H9 (cell line): ENCODE measurements at regions not wholly inside any gene's neighbourhood (a gene's known extent, or its start where the extent isn't known, plus 50 kb on each side); places are given as distances from the start of the nearest gene placed in this dataset.

Experiments
- DNase-seq: peaks from one replicate; pipeline ENCODE4 v3.0.0-alpha.2; 2017
- H2AFZ ChIP-seq: one replicate; pipeline ENCODE4 v1.6.1; 2013; ENCODE audit warnings: mild to moderate bottlenecking, low read length, control low read depth, moderate library complexity
- H2AK5ac ChIP-seq: 2 replicates; pipeline ENCODE4 v1.6.1; 2013; ENCODE audit warnings: low read length, control low read depth, mixed read lengths; ENCODE audit not compliant: insufficient read length
- H2BK120ac ChIP-seq: one replicate; pipeline ENCODE4 v1.6.1; 2013; ENCODE audit warnings: low read depth, mild to moderate bottlenecking, low read length, control low read depth, inconsistent platforms; ENCODE audit not compliant: poor library complexity, severe bottlenecking
- H2BK12ac ChIP-seq: 2 replicates; pipeline ENCODE4 v1.6.1; 2013; ENCODE audit warnings: low read length, control low read depth, mixed read lengths, low read depth; ENCODE audit not compliant: insufficient read length
- H2BK15ac ChIP-seq: 2 replicates; pipeline ENCODE4 v1.6.1; 2013; ENCODE audit warnings: low read depth, low read length, control low read depth
- H2BK20ac ChIP-seq: one replicate; pipeline ENCODE4 v1.6.1; 2013; ENCODE audit warnings: low read depth, mild to moderate bottlenecking, low read length, control low read depth, inconsistent platforms; ENCODE audit not compliant: poor library complexity, severe bottlenecking
- H2BK5ac ChIP-seq: 2 replicates; pipeline ENCODE4 v1.6.1; 2013; ENCODE audit warnings: low read length, control low read depth, mixed read lengths; ENCODE audit not compliant: insufficient read length
- H3K14ac ChIP-seq: 2 replicates; pipeline ENCODE4 v1.6.1; 2013; ENCODE audit warnings: low read length, control low read depth; ENCODE audit not compliant: insufficient read depth
- H3K18ac ChIP-seq: 2 replicates; pipeline ENCODE4 v1.6.1; 2013; ENCODE audit warnings: low read depth, mild to moderate bottlenecking, mixed read lengths, low read length, control low read depth; ENCODE audit not compliant: insufficient read length
- H3K23ac ChIP-seq: 2 replicates; pipeline ENCODE4 v1.6.1; 2013; ENCODE audit warnings: low read length, control low read depth, mixed read lengths, low read depth; ENCODE audit not compliant: insufficient read length
- H3K23me2 ChIP-seq: 2 replicates; pipeline ENCODE4 v1.6.1; 2013; ENCODE audit warnings: low read depth, mild to moderate bottlenecking, mixed read lengths, low read length, control low read depth; ENCODE audit not compliant: insufficient read length, poor library complexity, severe bottlenecking
- H3K27ac ChIP-seq: 2 replicates; pipeline ENCODE4 v1.5.1; 2013; ENCODE audit warnings: low read length, control low read depth, mixed read lengths, low read depth; ENCODE audit not compliant: insufficient read length
- H3K27me3 ChIP-seq: 2 replicates; pipeline ENCODE4 v1.6.1; 2013; ENCODE audit warnings: low read length, control low read depth, inconsistent platforms; ENCODE audit not compliant: insufficient read depth
- H3K4ac ChIP-seq: 2 replicates; pipeline ENCODE4 v1.6.1; 2013; ENCODE audit warnings: low read depth, mild to moderate bottlenecking, control low read depth, inconsistent platforms, low read length, moderate library complexity
- H3K4me1 ChIP-seq: 2 replicates; pipeline ENCODE4 v1.6.1; 2013; ENCODE audit warnings: low read length, control low read depth, inconsistent platforms; ENCODE audit not compliant: insufficient read depth
- H3K4me2 ChIP-seq: 2 replicates; pipeline ENCODE4 v1.6.1; 2013; ENCODE audit warnings: low read length, control low read depth, mixed read lengths; ENCODE audit not compliant: insufficient read length, insufficient read depth
- H3K56ac ChIP-seq: 2 replicates; pipeline ENCODE4 v1.6.1; 2013; ENCODE audit warnings: low read depth, mild to moderate bottlenecking, mixed read lengths, low read length, control low read depth; ENCODE audit not compliant: insufficient read length
- H3K79me1 ChIP-seq: 2 replicates; pipeline ENCODE4 v1.6.1; 2013; ENCODE audit warnings: low read depth, mild to moderate bottlenecking, moderate library complexity, low read length, control low read depth, inconsistent platforms; ENCODE audit not compliant: insufficient read depth, poor library complexity, severe bottlenecking
- H3K79me2 ChIP-seq: 2 replicates; pipeline ENCODE4 v1.6.1; 2013; ENCODE audit warnings: low read length, control low read depth, inconsistent platforms; ENCODE audit not compliant: insufficient read depth
- H3K9ac ChIP-seq: 2 replicates; pipeline ENCODE4 v1.6.1; 2013; ENCODE audit warnings: low read length, control low read depth, mixed read lengths; ENCODE audit not compliant: insufficient read length; ENCODE audit errors: extremely low read depth
- H3K9me3 ChIP-seq: one replicate; pipeline ENCODE4 v1.6.1; 2013; ENCODE audit warnings: low read depth, low read length, inconsistent platforms; ENCODE audit not compliant: control insufficient read depth
- H3T11ph ChIP-seq: one replicate; pipeline ENCODE4 v1.6.1; 2013; ENCODE audit warnings: mild to moderate bottlenecking, low read length, control low read depth, inconsistent platforms
- H4K20me1 ChIP-seq: one replicate; pipeline ENCODE4 v1.6.1; 2013; ENCODE audit not compliant: control insufficient read depth, insufficient read length, insufficient read depth
- H4K5ac ChIP-seq: 2 replicates; pipeline ENCODE4 v1.6.1; 2013; ENCODE audit warnings: low read depth, mild to moderate bottlenecking, mixed read lengths, low read length, control low read depth; ENCODE audit not compliant: insufficient read length
- H4K8ac ChIP-seq: replicated peaks from 2 replicates; pipeline ENCODE4 v1.6.1; 2013; ENCODE audit warnings: low read length, control low read depth, mixed read lengths, low read depth; ENCODE audit not compliant: insufficient read length
- H4K91ac ChIP-seq: 2 replicates; pipeline ENCODE4 v1.6.1; 2013; ENCODE audit warnings: low read depth, mild to moderate bottlenecking, moderate library complexity, mixed read lengths, low read length, control low read depth; ENCODE audit not compliant: insufficient read length
- H3K27ac Mint-ChIP-seq, 3 experiments: 2 replicates in 2 of 3; 3 replicates in 1 of 3; pipeline ENCODE4 v1.8.0; 2020 to 2021; ENCODE audit warnings: mixed read lengths in 3 of 3, mild to moderate bottlenecking in 1 of 3, moderate library complexity in 1 of 3
- H3K27me3 Mint-ChIP-seq: 2 replicates; pipeline ENCODE4 v1.8.0; 2021; ENCODE audit warnings: low read depth, mild to moderate bottlenecking, moderate library complexity, mixed read lengths
- H3K36me3 Mint-ChIP-seq, 3 experiments: 2 replicates in 2 of 3; 3 replicates in 1 of 3; pipeline ENCODE4 v1.8.0; 2020 to 2021; ENCODE audit warnings: low read depth in 3 of 3, mixed read lengths in 3 of 3; ENCODE audit not compliant: insufficient read depth in 1 of 3
- H3K4me1 Mint-ChIP-seq, 2 experiments: 2 replicates each; pipeline ENCODE4 v1.8.0; 2020; ENCODE audit warnings: mixed read lengths in 2 of 2
- H3K4me3 Mint-ChIP-seq, 2 experiments: 2 replicates in 1 of 2; 3 replicates in 1 of 2; pipeline ENCODE4 v1.8.0; 2020 to 2021; ENCODE audit warnings: mild to moderate bottlenecking in 2 of 2, mixed read lengths in 2 of 2, moderate library complexity in 1 of 2
- H3K9me3 Mint-ChIP-seq, 2 experiments: 2 replicates in 1 of 2; 3 replicates in 1 of 2; pipeline ENCODE4 v1.8.0; 2020; ENCODE audit warnings: mild to moderate bottlenecking in 2 of 2, mixed read lengths in 2 of 2, moderate library complexity in 1 of 2
- WGBS: extraction: QIAGEN DNeasy Blood & Tissue Kit; methylation state at CpG from one replicate; pipeline ENCODE4 v1.1.7; 2013; ENCODE audit warnings: missing lambda C conversion rate, low lambda C conversion rate, mixed read lengths; ENCODE audit not compliant: insufficient read length; ENCODE audit errors: extremely low coverage; 5-methylcytosine and 5-hydroxymethylcytosine counted together
- TF ChIP-seq, protein P1 (sequence below): fragments of 200-600 bp; sonication (generic); conservative IDR thresholded peaks from 3 replicates; pipeline ENCODE4 v1.8.0; 2021; ENCODE audit warnings: antibody characterized with exemption, mild to moderate bottlenecking

DNA sequence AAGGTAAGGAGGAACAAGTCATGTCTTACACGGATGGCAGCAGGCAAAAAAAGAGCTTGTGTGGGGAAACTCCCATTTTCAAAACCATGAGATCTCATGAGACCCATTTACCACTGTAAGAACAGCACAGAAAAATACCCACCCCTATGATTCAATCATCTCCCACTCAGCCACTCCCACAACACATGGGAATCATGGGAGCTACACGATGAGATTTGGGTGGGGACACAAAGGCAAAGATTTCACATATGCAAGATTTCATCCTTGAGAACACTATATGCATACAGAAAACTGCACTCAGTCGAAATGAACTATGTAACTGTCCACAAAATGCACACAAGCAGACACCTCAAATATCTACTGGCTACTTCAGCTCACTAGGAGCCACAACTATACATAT, 480.6 kb upstream of the BTBD3 start:
- no peak overlapping the region for H2AFZ ChIP-seq
- H3K56ac ChIP-seq = no peak overlapping the region
- H2AK5ac ChIP-seq = no peak overlapping the region
- H3K9ac ChIP-seq = no peak overlapping the region
- H3K4me2 ChIP-seq = no peak overlapping the region
- no peak overlapping the region for H3K18ac ChIP-seq
- no peak overlapping the region for H3K14ac ChIP-seq
- H4K20me1 ChIP-seq = no peaks in the 10 kb centered on the region
- H2BK5ac ChIP-seq = no peak overlapping the region
- no peak overlapping the region for H2BK20ac ChIP-seq
- H3K23ac ChIP-seq = no peak overlapping the region
- peaks cover 31 to 38% of the 10 kb centered on the region in 2 experiments for H3K9me3 Mint-ChIP-seq
- no peak overlapping the region for H3T11ph ChIP-seq
- no peaks in the 10 kb centered on the region for H3K4me1 ChIP-seq
- peaks cover 0 to 4% of the 10 kb centered on the region in 2 experiments; a peak in 2 of 4 replicates for H3K4me1 Mint-ChIP-seq
- TF ChIP-seq, protein P1, sequence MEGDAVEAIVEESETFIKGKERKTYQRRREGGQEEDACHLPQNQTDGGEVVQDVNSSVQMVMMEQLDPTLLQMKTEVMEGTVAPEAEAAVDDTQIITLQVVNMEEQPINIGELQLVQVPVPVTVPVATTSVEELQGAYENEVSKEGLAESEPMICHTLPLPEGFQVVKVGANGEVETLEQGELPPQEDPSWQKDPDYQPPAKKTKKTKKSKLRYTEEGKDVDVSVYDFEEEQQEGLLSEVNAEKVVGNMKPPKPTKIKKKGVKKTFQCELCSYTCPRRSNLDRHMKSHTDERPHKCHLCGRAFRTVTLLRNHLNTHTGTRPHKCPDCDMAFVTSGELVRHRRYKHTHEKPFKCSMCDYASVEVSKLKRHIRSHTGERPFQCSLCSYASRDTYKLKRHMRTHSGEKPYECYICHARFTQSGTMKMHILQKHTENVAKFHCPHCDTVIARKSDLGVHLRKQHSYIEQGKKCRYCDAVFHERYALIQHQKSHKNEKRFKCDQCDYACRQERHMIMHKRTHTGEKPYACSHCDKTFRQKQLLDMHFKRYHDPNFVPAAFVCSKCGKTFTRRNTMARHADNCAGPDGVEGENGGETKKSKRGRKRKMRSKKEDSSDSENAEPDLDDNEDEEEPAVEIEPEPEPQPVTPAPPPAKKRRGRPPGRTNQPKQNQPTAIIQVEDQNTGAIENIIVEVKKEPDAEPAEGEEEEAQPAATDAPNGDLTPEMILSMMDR = no peak
- WGBS = no CpG with 5 or more reads among the region's 3 CpGs
- H3K79me1 ChIP-seq = no peaks in the 10 kb centered on the region
- no peaks in the 10 kb centered on the region for H3K27me3 ChIP-seq
- H3K4me3 Mint-ChIP-seq = no peak overlapping the region
- no peak overlapping the region for H2BK12ac ChIP-seq
- H4K8ac ChIP-seq = no peak overlapping the region
- peaks cover 28 to 37% (median 32%) of the 10 kb centered on the region in 3 experiments for H3K36me3 Mint-ChIP-seq
- H3K9me3 ChIP-seq = peaks cover 12% of the 10 kb centered on the region
- no peak overlapping the region for H2BK120ac ChIP-seq
- no peak overlapping the region for H2BK15ac ChIP-seq
- H3K23me2 ChIP-seq = no peaks in the 10 kb centered on the region
- H3K4ac ChIP-seq = no peak overlapping the region
- H3K27ac Mint-ChIP-seq = no peak overlapping the region
- H3K27ac ChIP-seq = no peak overlapping the region
- no peak overlapping the region for H4K5ac ChIP-seq
- DNase-seq = no peak
- H3K27me3 Mint-ChIP-seq = peaks cover 3% of the 10 kb centered on the region; the same call in 1 of the 2 replicates
- H4K91ac ChIP-seq = no peak overlapping the region
- no peaks in the 10 kb centered on the region for H3K79me2 ChIP-seq
